PC-3 (cell line): ENCODE measurements at regions not wholly inside any gene's neighbourhood (a gene's known extent, or its start where the extent isn't known, plus 50 kb on each side); places are given as distances from the start of the nearest gene placed in this dataset.

Experiments
- EZH2phosphoT487 ChIP-seq: fragments of 300-600 bp; sonication (generic); IDR thresholded peaks from 2 replicates; pipeline ENCODE4 v1.6.1; 2018; ENCODE audit warnings: mild to moderate bottlenecking, antibody characterized with exemption, low read length, borderline replicate concordance
- TF ChIP-seq, protein P1 (sequence below): fragments of 300-600 bp; sonication (generic); conservative IDR thresholded peaks from 2 replicates; pipeline ENCODE4 v1.5.1; 2017; ENCODE audit warnings: antibody characterized with exemption, low read depth, mild to moderate bottlenecking, low read length

DNA sequence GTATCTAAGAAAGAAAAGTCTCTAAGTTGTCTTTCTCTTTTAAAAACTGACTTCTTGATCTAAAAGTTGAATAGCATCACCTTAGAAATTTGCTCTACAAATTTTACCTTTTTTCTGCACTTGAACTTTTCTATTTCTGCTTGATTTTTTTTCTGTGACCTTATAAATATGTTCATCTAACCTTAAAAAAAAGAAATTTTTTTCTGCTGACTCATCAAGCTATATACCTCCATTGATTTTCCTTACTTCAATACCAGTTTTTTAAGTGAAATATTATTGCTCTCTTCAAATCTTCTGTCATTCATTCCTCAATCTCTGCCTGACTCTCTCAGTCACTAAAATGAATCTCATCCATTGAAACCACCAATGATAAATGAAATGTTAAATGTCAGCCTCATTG, 910.1 kb downstream of the GALC start:
- TF ChIP-seq, protein P1, sequence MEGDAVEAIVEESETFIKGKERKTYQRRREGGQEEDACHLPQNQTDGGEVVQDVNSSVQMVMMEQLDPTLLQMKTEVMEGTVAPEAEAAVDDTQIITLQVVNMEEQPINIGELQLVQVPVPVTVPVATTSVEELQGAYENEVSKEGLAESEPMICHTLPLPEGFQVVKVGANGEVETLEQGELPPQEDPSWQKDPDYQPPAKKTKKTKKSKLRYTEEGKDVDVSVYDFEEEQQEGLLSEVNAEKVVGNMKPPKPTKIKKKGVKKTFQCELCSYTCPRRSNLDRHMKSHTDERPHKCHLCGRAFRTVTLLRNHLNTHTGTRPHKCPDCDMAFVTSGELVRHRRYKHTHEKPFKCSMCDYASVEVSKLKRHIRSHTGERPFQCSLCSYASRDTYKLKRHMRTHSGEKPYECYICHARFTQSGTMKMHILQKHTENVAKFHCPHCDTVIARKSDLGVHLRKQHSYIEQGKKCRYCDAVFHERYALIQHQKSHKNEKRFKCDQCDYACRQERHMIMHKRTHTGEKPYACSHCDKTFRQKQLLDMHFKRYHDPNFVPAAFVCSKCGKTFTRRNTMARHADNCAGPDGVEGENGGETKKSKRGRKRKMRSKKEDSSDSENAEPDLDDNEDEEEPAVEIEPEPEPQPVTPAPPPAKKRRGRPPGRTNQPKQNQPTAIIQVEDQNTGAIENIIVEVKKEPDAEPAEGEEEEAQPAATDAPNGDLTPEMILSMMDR: no peak
- no peak for TF ChIP-seq EZH2phosphoT487
